GM21786 (cell line): ENCODE measurements at regions not wholly inside any gene's neighbourhood (a gene's known extent, or its start where the extent isn't known, plus 50 kb on each side); places are given as distances from the start of the nearest gene placed in this dataset.

Experiments
- ATAC-seq: cut with Tn5 transposase; IDR thresholded peaks from one replicate; pipeline ENCODE4 v1.9.1; 2021; ENCODE audit not compliant: unreplicated experiment

DNA sequence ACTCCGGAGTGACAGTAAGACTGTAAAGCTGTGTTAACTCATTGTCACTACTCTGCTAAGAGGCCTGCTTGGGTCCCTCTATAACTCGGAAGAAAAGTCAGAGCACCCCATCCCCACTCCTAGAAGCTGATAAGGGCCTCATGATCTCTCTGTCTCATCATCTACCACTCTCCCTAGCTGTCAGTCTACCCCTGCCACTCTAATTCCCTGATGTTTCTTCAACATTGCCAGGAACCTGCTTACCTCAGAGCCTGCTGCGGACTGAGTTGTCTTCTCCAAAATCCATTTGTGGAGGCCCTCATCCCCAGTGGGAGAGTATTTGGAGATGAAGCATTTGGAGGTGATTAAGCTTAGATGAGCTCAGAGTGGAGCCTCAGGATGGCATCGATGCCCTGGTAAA lies 1092.2 kb downstream of the TBC1D22A start:
- ATAC-seq = no peak

DNA sequence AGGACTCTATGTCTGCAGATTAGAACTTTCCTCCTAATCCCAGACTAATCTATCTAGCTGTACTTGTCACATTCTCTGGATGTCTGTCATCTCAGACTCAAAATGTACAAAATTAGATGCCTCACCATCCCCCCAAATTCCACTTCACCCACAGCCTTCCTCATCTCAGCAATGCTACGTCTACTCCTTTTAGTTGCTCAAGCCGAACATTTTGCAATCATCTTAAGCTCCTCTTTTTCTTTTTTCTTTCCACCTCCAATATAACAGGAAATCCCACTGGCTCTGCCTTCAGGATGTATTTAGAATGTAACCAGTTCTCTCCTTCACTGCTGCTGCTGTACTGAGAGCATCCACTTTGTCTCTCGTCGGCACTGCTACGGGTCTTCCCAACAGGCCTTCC lies 1091.8 kb downstream of the TBC1D22A start:
- ATAC-seq = no peak

DNA sequence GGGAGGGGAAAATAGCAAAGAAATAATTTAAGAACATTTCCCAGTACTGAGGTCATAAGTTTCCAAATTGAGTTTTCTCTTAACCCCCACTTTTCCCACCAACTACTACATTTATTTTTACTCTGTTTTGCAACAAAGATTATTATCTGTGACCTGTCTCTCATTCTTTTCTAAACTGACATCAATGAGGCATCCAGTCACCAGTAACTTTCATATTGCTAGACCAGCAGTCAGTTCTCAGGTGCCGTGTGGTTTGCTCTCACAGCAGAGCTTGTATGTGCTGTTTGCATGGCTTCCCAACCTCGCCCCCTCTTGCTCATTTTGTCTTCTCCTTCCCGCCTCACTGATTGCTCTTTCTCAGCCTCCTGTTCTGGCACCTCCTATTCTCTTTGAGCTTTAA lies 1091.3 kb downstream of the TBC1D22A start:
- ATAC-seq = no peak

DNA sequence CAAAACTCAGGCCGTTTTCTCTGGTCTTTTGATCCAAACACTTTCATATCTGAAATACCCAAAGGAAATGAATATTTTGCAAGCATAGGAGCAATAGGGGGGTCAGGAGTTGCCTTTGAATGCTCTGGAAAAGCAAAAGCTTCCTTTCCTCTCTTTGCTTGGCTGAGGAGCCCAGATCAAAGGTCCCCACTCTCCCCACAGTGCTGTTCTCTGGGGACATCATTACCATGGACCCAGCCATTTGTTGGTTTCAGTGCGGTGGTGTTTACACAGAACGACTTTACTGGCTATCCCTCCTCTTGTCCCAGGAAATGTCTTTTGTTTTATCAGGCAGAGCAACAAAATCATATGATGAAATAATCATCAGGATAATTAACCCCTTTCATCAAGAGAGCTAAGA lies 1089.1 kb downstream of the TBC1D22A start:
- no peak for ATAC-seq

DNA sequence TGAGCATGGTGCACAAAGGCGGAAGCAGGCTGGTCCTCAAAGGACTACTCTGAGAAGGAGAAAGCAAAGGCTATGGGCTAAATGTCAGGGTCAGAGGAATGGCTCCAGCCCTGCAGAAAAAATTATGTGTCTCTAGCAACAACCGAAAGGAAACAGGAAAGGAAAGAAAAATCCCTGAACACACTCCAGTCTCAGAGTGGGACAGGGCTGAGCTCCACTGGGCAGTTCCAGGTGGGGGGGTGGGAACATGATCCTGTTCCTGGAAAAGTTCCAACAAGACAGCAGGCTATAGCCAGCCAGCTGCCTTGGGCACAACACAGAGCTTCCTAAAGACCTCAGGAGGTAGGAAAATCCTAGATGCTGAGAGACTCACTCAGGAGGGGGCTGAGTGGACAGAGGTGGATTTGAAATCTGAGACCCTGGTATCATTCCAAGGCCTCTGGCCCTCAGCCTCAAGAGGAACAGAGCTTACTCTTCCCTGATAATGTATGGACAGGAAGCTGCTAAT lies 1088.2 kb downstream of the TBC1D22A start:
- no peak for ATAC-seq

DNA sequence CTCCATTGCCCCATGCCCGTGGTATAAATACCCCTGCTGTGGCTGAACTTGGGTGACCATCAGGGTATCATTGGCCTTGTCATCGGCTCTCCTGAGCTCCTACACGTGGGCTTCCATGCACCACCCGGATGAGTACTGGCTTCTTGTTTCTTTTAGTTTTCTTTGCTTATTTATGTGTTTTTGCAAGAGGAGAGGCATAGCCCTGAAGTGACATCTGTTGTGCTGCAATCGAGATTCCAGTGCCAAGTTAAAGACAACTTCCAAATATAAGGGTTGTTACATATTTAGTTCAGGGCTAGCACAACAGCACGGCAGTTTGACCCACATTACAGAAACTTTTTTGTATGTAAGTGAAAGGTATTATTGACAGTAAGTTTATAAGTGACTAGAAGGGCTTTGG lies 1087.1 kb downstream of the TBC1D22A start:
- no peak for ATAC-seq

DNA sequence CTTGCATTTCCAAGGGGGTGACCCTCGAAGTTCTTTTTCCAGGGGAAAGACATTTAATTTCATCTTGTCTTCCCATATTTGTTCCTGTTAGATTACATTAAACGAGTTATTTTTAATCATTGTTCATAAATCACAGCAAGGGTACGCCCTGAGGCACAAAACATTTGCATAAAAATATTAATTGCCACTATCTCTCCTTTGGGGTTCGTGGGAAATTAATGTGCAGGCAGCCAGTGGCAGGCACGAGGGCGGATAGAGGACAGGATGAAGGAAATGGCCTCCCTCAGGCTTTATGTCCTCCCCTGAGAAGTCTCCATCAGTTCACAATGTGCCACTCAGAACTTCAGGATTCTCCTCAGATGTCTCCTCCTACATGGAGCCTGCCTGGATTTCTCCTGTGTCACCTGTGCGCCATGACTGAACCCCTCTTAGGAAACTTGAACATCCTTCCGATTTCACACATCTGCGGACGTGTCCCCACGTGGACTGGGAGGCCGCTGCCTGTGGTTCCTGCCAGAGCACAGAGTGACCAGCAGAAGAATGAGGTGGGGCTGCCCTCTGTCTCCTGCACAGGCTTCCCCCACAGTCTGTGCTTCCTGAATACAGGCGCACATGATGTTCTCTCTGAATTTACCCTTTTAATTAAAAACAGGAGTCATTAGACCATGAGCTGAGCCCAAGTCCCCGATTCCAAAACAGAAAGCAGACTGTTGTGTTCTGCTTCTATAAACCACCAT lies 1085.9 kb downstream of the TBC1D22A start:
- no peak for ATAC-seq

DNA sequence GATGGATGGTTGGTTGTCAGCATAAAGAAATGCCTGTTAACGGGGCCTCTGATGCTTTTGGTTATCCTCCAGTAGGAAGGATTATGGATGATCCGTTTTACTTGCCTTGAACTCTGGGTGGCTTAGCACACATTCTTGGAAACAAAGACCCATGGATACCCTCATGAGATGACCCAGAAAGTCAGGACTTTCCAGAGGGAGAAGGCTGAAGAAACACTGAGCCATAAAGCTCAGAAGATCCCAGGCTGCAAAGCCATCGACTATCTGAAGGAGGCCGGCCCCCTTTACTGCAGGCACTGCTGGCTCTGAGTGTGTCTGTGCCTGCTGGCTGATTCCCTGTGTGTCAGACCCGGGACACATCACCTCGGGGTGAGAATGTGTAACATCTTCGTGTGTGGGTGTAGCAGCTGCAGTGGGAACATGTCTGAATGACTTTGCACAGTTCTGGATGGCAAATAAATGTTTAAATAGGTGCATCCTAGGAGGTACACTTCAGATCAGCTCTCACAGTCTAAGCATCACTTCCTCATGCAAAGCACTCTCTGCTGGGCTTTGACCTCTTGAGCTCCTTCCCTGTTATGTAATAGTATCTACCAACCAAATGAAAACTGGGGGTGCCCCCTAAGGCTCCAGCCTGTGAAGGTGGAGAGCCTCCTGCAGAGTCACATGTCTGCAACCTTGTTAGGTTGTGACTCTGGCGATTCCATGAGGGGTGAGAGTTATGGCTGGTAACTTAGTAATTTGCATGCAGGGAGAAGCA lies 1084.9 kb downstream of the TBC1D22A start:
- no peak for ATAC-seq

DNA sequence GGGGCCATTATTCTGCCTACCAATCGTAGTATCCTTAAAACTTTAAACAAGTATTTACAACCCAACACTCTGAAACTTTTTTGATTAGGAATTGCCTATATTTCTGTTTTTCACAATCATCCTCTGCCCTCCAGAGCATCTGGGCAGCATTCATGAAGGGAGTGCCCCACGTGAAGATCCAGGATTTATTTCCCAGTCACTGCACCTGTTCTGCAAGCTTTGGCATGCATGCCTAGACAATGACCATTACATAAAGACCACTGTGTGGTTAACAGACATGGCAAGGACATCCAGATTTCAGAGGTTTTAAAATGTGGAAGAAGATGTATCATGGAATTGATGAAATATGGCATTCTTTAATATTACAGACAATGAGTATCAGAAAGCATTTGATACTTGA lies 1083.8 kb downstream of the TBC1D22A start:
- ATAC-seq = no peak

DNA sequence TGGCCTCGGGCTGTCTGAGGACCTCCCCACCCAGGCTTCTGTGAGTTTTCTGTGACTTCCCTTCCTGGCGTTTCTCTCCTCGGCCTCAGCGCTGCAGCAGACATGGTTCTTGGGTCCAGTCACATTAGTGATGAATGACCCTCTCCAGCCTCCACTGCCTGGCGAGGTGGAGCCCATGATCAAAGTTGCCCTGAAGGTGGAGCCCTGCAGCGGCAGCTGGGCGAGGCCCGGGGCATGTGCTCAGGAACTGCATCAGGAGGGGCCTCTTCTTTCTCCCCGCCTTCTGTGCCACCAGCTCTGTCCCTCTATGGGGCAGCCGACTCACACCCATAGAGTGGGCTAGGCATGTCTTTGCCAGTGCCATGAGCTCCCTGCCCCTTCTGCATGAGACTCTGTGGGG lies 1079.7 kb downstream of the TBC1D22A start:
- no peak for ATAC-seq

DNA sequence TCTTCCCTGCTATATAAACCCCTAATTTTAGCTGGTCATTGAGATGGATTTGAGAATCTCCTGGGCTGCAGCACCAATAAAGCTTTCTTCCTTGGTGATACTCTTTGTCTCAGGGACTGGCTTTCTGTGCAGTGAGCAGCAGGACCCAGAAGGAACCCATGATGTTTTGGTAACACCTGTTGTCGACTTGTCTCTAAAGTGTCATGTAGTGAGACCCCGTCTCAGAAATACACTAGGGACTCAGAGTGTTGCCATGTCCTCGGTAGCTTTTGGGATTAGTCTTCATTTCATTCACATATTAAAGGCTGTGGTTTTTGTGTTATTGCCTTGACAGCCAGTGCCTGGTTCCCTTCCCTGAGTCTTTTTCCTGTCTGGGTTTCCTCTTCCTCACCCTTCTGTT lies 1078.7 kb downstream of the TBC1D22A start:
- ATAC-seq = no peak

DNA sequence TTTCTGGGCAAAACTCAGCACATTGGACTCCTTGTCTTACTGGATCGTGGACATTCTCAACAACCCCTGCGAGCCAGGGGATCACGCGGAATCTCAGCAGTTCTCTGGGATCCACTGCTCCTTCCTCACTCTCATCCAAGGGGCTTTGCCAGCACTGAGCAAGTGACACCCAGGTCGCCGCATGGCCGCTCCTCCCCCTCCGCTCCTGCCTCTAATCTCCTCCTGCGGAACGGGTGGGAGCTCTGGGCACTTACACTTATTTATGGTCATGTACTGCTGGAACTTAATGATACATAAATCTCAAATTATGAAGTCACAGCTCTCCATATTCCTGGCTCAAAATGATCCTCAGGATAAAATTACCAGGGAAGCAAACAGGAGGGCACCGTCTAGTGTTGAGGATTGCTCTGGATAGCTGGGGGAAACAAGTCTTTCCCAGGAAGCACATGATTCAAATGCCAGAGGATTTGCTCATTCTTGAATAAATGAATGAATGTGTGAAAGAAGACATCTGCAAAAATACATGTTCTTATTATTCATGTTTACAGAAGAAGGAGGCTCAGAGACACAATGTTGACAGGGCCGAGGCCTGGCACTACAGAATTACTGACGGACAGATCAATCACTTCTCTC lies 1077.3 kb downstream of the TBC1D22A start:
- no peak for ATAC-seq

DNA sequence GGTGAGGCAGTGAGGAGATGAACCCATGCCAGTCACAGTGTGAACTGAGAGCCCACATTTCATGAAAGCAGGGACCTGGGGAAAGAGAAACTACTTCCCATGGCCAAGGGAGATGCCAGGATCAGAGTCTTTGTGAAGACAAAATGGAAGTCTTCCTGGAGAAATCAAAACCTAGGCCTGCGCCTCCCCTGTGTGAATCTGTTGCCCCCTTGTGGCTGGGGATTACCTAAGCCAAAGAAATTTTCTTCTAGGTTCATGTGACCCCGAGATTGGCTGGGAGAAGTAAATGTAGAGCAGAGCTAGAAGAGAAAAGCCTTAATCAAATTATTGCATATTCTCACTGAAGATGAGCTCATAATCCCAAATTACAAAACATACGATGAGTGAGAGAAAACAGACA lies 1075.3 kb downstream of the TBC1D22A start:
- ATAC-seq = no peak

DNA sequence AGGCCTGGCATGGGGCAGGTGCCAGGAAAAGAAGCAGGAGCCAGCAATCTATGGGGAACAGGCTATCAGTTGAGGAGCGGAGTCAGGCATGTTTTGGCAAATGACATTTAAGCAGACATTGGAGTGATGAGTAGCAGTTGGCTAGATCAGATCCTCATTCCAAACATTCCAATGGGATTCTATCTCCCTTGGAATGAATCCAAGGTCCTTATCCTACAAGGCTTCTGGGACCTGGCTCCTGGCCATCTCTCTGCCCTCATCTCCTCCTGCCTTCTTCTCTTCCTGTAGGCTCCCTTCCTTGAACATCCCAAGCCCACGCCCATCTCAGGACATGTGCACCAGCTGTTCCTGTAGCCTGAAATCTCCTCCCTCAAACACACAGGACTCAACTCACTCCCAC lies 1074.5 kb downstream of the TBC1D22A start:
- no peak for ATAC-seq

DNA sequence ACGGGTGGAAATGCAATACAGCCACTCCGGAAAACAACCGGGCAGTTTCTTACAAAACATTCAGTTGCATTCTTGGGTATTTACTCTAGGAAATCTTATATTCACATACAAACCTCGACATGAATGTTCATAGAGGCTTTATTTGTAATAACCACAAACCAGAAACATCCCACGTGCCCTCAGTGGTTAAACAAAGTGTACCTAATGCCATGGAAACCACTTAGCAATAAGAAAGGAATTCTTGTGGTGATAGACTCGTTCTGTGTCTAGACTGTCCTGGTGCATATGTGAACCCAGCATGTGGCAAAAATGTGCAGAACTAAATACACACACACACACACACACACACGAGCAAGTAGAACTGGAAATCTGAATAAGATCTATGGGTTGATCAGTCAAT lies 1073.3 kb downstream of the TBC1D22A start:
- no peak for ATAC-seq

DNA sequence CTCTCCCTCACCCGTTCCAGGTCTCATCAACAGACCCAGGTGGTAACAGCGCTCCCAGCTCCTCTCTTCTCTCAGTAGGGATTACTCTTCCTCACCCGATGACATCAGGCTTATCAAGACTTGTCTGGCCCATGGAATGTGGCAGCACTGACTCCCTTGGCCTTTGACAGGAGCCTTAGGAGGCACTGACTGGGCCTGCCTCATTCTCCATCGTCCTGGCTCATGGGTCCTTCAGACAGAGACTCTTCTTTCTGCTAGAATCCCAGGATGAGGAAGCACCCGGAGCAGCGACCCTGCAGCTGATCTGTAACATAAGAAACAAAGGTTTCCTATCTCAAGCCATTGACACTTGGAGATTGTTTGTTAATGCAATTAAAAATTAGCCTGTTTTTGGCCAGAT lies 1063.6 kb downstream of the TBC1D22A start:
- no peak for ATAC-seq

DNA sequence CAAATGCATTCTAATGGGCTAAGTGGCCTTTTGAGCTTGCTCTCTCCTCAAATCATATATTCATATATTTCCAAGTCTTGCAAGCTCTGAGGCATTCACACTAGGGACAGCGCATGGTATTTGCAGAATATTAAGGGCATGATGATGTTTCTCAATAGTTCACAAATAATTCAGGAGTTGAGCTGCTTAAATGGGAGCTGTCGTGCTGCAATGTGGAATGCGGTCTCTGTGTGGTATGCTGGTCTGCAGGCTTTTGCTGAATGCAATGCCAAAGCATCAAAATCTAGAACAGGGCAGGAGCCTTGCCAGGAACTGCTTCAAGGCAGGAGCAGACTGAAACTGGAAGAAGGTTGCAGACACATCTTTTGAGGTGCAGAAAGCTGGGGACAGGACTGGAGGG lies 1060.0 kb downstream of the TBC1D22A start:
- no peak for ATAC-seq

DNA sequence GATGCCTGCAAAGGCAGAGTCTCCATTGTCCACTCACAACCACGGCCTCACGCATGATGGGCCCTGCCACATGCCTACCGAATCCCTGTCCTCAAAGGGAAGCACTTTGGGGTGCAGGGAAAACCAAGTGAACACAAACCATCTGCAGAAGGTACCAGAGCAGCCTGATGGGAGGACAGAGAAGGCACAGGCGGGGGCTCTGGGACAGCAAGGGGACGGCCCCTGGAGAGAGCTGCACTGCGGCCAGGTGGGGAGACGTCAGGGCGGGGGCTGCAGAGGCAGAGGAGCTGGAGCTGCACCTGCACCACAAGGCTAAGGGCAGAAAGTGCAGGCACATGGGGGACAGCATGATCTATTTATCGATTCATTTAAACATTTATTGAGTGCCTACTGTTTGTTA lies 1056.0 kb downstream of the TBC1D22A start:
- ATAC-seq = no peak

DNA sequence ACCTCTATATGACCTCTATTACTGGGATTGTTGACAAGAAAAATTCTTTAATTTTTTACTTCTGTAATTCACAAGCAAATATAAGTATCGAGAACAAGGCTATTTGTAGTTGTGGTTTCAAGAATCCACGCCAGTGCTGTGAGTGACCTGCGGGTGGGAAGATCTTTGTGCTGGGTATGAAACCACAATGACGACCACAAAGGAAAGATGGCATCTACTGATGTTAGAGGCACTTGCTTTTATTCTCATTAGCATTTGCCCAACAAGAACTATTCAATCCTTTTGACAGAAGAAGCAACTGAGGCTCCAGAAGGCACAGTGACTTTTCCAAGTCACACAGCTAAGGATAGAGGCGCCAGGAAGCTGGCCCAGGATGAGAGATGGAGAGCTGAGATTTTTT lies 1054.9 kb downstream of the TBC1D22A start:
- no peak for ATAC-seq

DNA sequence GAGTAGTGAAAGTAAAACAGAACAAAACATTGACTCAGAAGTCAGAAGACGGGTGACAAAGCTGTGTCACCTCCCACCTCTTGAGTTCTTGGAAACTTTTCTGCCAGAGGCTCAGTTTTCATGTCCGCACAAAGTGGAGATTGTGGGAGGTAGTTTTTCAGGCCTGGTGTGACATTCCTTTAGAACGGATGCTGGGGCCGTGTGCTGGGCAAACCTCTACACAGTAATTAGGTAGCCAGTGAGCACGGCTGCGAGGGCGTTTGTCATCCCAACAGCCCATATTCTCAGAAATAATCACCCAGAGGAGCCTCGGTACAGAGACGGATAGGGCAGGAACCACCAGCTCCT lies 1054.4 kb downstream of the TBC1D22A start:
- ATAC-seq = no peak

DNA sequence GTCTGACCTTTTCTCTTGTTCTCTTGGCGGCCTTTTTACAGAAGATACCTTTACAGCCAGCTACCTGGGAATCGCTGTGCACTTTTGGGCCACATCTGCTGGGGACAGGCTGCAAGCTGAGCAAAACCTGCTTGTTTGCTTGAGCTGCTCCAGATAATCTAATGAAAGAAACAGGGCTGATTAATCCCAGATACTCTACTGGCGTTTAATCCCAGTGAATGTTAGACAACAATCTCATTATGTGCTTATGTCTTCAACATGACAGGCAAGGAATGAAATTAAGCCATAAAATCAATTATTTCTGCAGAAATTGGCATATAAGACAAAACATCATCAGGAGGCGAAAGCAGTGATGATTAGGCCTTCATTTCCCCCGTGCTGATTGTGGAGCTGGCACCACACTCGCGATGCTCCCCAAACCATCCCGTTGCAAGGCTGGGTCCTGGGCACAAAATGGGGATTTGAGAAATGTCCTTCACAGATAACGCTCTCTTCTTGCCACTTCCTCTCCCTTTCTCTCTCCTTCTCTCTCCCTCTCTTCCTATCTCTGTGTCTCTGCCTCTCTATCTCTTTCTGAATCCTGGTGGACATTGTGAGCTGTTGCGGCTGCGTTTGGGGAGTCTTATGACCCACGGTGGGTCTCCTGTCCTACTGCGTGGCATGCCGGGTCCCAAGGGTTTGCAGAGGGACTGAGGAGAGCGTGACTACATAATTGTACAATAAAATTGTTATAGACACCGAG lies 1053.8 kb downstream of the TBC1D22A start:
- ATAC-seq = no peak
